Body of pancreas (tissue), 4 donors: ENCODE measurements at regions not wholly inside any gene's neighbourhood (a gene's known extent, or its start where the extent isn't known, plus 50 kb on each side); places are given as distances from the start of the nearest gene placed in this dataset.
"Not testable (repeated sequence)": the region's sequence is repeated elsewhere in the genome, so short reads cannot be mapped to it uniquely, and the experiment has no call there.

Source experiments
- ATAC-seq: fragments of 150-250 bp; one replicate; pipeline ENCODE4 v1.9.1; 2016
- DNase-seq, 4 donors: peaks; one replicate each; pipeline ENCODE4 v3.0.0-alpha.2; 2019
- H3K27ac ChIP-seq, 4 donors: fragments of 200-600 bp; sonication (generic); 1 replicate in 3 of 4; 2 replicates in 1 of 4; pipeline versions ENCODE4 v1.5.1 to v1.6.1; 2016 to 2019; ENCODE audit warnings: mild to moderate bottlenecking in 1 of 4, mixed read lengths in 1 of 4, moderate library complexity in 1 of 4
- H3K27me3 ChIP-seq, 2 donors: fragments of 200-600 bp; sonication (generic); one replicate each; pipeline ENCODE4 v1.6.0; 2016; ENCODE audit warnings: mild to moderate bottlenecking in 1 of 2
- H3K36me3 ChIP-seq, 2 donors: fragments of 200-600 bp; sonication (generic); replicated peaks in 1 of 2; 2 replicates each; pipeline ENCODE4 v1.5.1; 2016; ENCODE audit warnings: low read depth in 2 of 2; ENCODE audit not compliant: insufficient read depth in 1 of 2
- H3K4me1 ChIP-seq: fragments of 200-600 bp; sonication (generic); one replicate; pipeline ENCODE4 v1.6.0; 2016
- H3K4me3 ChIP-seq, 2 donors: fragments of 200-600 bp; sonication (generic); 1 replicate in 1 of 2; 2 replicates in 1 of 2; pipeline ENCODE4 v1.5.1; 2016 to 2019
- H3K9me3 ChIP-seq, 3 donors: fragments of 200-600 bp; sonication (generic); 1 replicate in 2 of 3; 2 replicates in 1 of 3; pipeline ENCODE4 v1.5.1; 2016
- CTCF ChIP-seq, 7 experiments: fragments of 450-650 bp in 4 of 7; fragments of 200-600 bp in 3 of 7; sonication (generic) in 3 of 7; IDR thresholded peaks; one replicate each; pipeline ENCODE4 v1.5.1; 2016 to 2019; ENCODE audit warnings: antibody characterized with exemption in 7 of 7
- POLR2A ChIP-seq, 3 donors: fragments of 450-650 bp; IDR thresholded peaks; one replicate each; pipeline ENCODE4 v1.6.1; 2016; ENCODE audit warnings: antibody characterized with exemption in 3 of 3, mild to moderate bottlenecking in 2 of 3
- WGBS, 2 donors: methylation state at CpG; one replicate each; pipeline ENCODE4 v1.1.5; 2017; 5-methylcytosine and 5-hydroxymethylcytosine counted together
- intact Hi-C: fragments of 100-400 bp; cut with DNase I; formaldehyde crosslinking; loops from one replicate; pipeline ENCODE4 v1.15.1; 2023

GRCh38 chr2:195434346-195434745, 222.7 kb upstream of the SLC39A10 start:
- no peak overlapping the region for H3K4me3 ChIP-seq
- no peaks in the 10 kb centered on the region for H3K9me3 ChIP-seq
- H3K27me3 ChIP-seq, result no peaks in the 10 kb centered on the region
- H3K36me3 ChIP-seq, result no peaks in the 10 kb centered on the region
- ATAC-seq (no peak), DNase-seq (no peak)
- H3K4me1 ChIP-seq, result no peaks in the 10 kb centered on the region
- intact Hi-C loops, result no loop called here
- no peak for TF ChIP-seq POLR2A (IDR thresholded peaks at IDR 0.05)
- no peak for TF ChIP-seq CTCF (IDR thresholded peaks at IDR 0.05)
- H3K27ac ChIP-seq, result no peak overlapping the region
- WGBS, 2 donors, result 63 to 64% methylated on average over 1 of the region's 1 CpG

- H3K4me3 ChIP-seq, H3K9me3 ChIP-seq, H3K27me3 ChIP-seq, H3K4me1 ChIP-seq, H3K27ac ChIP-seq, H3K36me3 ChIP-seq, ATAC-seq, intact Hi-C loops, DNase-seq: not testable (repeated sequence)
- 51 to 58% methylated on average over 2 of the region's 2 CpGs for WGBS, 2 donors
Observed at GRCh38 chr2:195433729-195434128, 223.3 kb upstream of the SLC39A10 start.

GRCh38 chr2:195428673-195429072, 228.4 kb upstream of the SLC39A10 start:
- TF ChIP-seq POLR2A (IDR thresholded peaks at IDR 0.05) (no peak), CTCF (IDR thresholded peaks at IDR 0.05) (no peak)
- Histone ChIP-seq H3K4me1 (no peaks in the 10 kb centered on the region), H3K36me3 (no peaks in the 10 kb centered on the region), H3K27me3 (no peaks in the 10 kb centered on the region), H3K9me3 (no peaks in the 10 kb centered on the region), H3K27ac (no peak overlapping the region), H3K4me3 (no peak overlapping the region)
- DNase-seq (no peak), ATAC-seq (no peak)
- WGBS, 2 donors, result 56 to 68% methylated on average over 3 of the region's 3 CpGs
- intact Hi-C loops, result no loop called here

GRCh38 chr2:195425328-195425727, 231.7 kb upstream of the SLC39A10 start:
- intact Hi-C loops, result no loop called here
- Histone ChIP-seq H3K4me1 (no peaks in the 10 kb centered on the region), H3K36me3 (no peaks in the 10 kb centered on the region), H3K27me3 (no peaks in the 10 kb centered on the region), H3K27ac (no peak overlapping the region), H3K4me3 (no peak overlapping the region), H3K9me3 (no peaks in the 10 kb centered on the region)
- 66 to 71% methylated on average over 1 of the region's 1 CpG for WGBS, 2 donors
- DNase-seq, result no peak
- no peak for TF ChIP-seq CTCF (IDR thresholded peaks at IDR 0.05)
- no peak for TF ChIP-seq POLR2A (IDR thresholded peaks at IDR 0.05)
- ATAC-seq, result no peak

- Histone ChIP-seq H3K4me1 (no peaks in the 10 kb centered on the region), H3K9me3 (no peaks in the 10 kb centered on the region), H3K27ac (no peak overlapping the region), H3K4me3 (no peak overlapping the region), H3K27me3 (no peaks in the 10 kb centered on the region), H3K36me3 (no peaks in the 10 kb centered on the region)
- 74 to 77% methylated on average over 2 of the region's 2 CpGs for whole genome bisulfite sequencing, 2 donors
- DNase-seq, result no peak
- ATAC-seq, result no peak
- TF ChIP-seq CTCF (IDR thresholded peaks at IDR 0.05) (no peak), POLR2A (IDR thresholded peaks at IDR 0.05) (no peak)
- intact Hi-C loops, result no loop called here
Observed at GRCh38 chr2:195419033-195419432, 238.0 kb upstream of the SLC39A10 start.
